Neuronal stem cell (in vitro differentiated cells): ENCODE measurements at regions not wholly inside any gene's neighbourhood (a gene's known extent, or its start where the extent isn't known, plus 50 kb on each side); places are given as distances from the start of the nearest gene placed in this dataset.

ENCODE experiments used
- DNase-seq: peaks from one replicate; pipeline ENCODE4 v3.0.0-alpha.2; 2013; ENCODE audit warnings: low spot score
- H2AFZ ChIP-seq: one replicate; pipeline ENCODE4 v1.6.1; 2013; ENCODE audit warnings: mild to moderate bottlenecking, low read length, inconsistent platforms
- H2AK5ac ChIP-seq: 2 replicates; pipeline ENCODE4 v1.6.1; 2013; ENCODE audit warnings: low read depth, mild to moderate bottlenecking, inconsistent platforms, low read length, moderate library complexity, mixed read lengths
- H2BK120ac ChIP-seq: 2 replicates; pipeline ENCODE4 v1.6.1; 2013; ENCODE audit warnings: low read depth, mild to moderate bottlenecking, inconsistent platforms, low read length, moderate library complexity, mixed read lengths
- H2BK12ac ChIP-seq: one replicate; pipeline ENCODE4 v1.6.1; 2013; ENCODE audit warnings: low read length, inconsistent platforms
- H2BK15ac ChIP-seq: 2 replicates; pipeline ENCODE4 v1.6.1; 2013; ENCODE audit warnings: mild to moderate bottlenecking, low read length, inconsistent platforms, mixed read lengths
- H2BK5ac ChIP-seq: one replicate; pipeline ENCODE4 v1.6.1; 2013; ENCODE audit warnings: inconsistent platforms, mild to moderate bottlenecking, low read length, moderate library complexity
- H3K14ac ChIP-seq: one replicate; pipeline ENCODE4 v1.6.1; 2013; ENCODE audit warnings: low read length, inconsistent platforms
- H3K18ac ChIP-seq: 2 replicates; pipeline ENCODE4 v1.6.1; 2013; ENCODE audit warnings: low read length, inconsistent platforms
- H3K23ac ChIP-seq: 2 replicates; pipeline ENCODE4 v1.6.1; 2013; ENCODE audit warnings: low read depth, mild to moderate bottlenecking, mixed read lengths, low read length, inconsistent platforms; ENCODE audit not compliant: poor library complexity
- H3K27ac ChIP-seq: replicated peaks from 3 replicates; pipeline ENCODE4 v1.5.1; 2013; ENCODE audit warnings: low read length, inconsistent platforms
- H3K27me3 ChIP-seq, 3 experiments: 2 replicates each; pipeline ENCODE4 v1.6.1; 2013; ENCODE audit warnings: low read length in 3 of 3, mild to moderate bottlenecking in 2 of 3, inconsistent platforms in 1 of 3, low read depth in 1 of 3, mixed read lengths in 1 of 3, moderate library complexity in 1 of 3; ENCODE audit not compliant: control insufficient read depth in 3 of 3, insufficient read depth in 3 of 3
- H3K36me3 ChIP-seq, 2 donors: replicated peaks in 1 of 2; 2 replicates each; pipeline ENCODE4 v1.6.1; 2013; ENCODE audit warnings: low read length in 2 of 2; ENCODE audit not compliant: control insufficient read depth in 2 of 2, insufficient read depth in 2 of 2
- H3K4ac ChIP-seq: 2 replicates; pipeline ENCODE4 v1.6.1; 2013; ENCODE audit warnings: inconsistent platforms, mild to moderate bottlenecking, low read length, moderate library complexity
- H3K4me1 ChIP-seq, 2 donors: 1 replicate in 1 of 2; 2 replicates in 1 of 2; pipeline ENCODE4 v1.6.1; 2013; ENCODE audit warnings: low read length in 2 of 2, low read depth in 1 of 2; ENCODE audit not compliant: control insufficient read depth in 2 of 2, insufficient read depth in 1 of 2
- H3K4me2 ChIP-seq: one replicate; pipeline ENCODE4 v1.6.1; 2013; ENCODE audit warnings: mild to moderate bottlenecking, low read length, inconsistent platforms; ENCODE audit not compliant: insufficient read depth, poor library complexity, severe bottlenecking
- H3K4me3 ChIP-seq, 2 donors: 2 replicates each; pipeline ENCODE4 v1.5.1; 2013; ENCODE audit warnings: low read length in 2 of 2, mild to moderate bottlenecking in 2 of 2, inconsistent platforms in 1 of 2, moderate library complexity in 1 of 2
- H3K79me1 ChIP-seq: one replicate; pipeline ENCODE4 v1.6.1; 2013; ENCODE audit warnings: low read depth, mild to moderate bottlenecking, inconsistent platforms, low read length, moderate library complexity
- H3K9ac ChIP-seq: one replicate; pipeline ENCODE4 v1.6.1; 2013; ENCODE audit warnings: mild to moderate bottlenecking, low read depth, low read length, inconsistent platforms; ENCODE audit not compliant: poor library complexity
- H3K9me3 ChIP-seq, 2 donors: replicated peaks in 1 of 2; 2 replicates each; pipeline versions ENCODE3 to v1.6.1; 2013; ENCODE audit warnings: low read length in 2 of 2, mild to moderate bottlenecking in 2 of 2, inconsistent platforms in 1 of 2, low read depth in 1 of 2, mixed read lengths in 1 of 2, moderate library complexity in 1 of 2; ENCODE audit not compliant: control insufficient read depth in 2 of 2, insufficient read depth in 1 of 2
- H4K8ac ChIP-seq: one replicate; pipeline ENCODE4 v1.6.1; 2013; ENCODE audit warnings: low read depth, mild to moderate bottlenecking, inconsistent platforms, low read length, moderate library complexity
- H4K91ac ChIP-seq: one replicate; pipeline ENCODE4 v1.6.1; 2013; ENCODE audit warnings: low read length, low read depth, mild to moderate bottlenecking, inconsistent platforms; ENCODE audit not compliant: poor library complexity
- WGBS, 2 donors: extraction: QIAGEN DNeasy Blood & Tissue Kit; methylation state at CpG; one replicate each; pipeline ENCODE4 v1.1.7; 2013; ENCODE audit warnings: missing lambda C conversion rate in 2 of 2, mixed read lengths in 1 of 2; ENCODE audit not compliant: insufficient read length in 2 of 2, insufficient replicate concordance in 1 of 2; ENCODE audit errors: extremely low coverage in 2 of 2; 5-methylcytosine and 5-hydroxymethylcytosine counted together

GRCh38 chr6:63371104-63371715 is 51.4 kb upstream of the LGSN start:
- H3K9ac ChIP-seq, result no peak overlapping the region
- no peak overlapping the region for H3K4ac ChIP-seq
- no peaks in the 10 kb centered on the region for H3K36me3 ChIP-seq
- H3K14ac ChIP-seq, result no peak overlapping the region
- H4K91ac ChIP-seq, result no peak overlapping the region
- peaks cover 0 to 2% of the 10 kb centered on the region in 2 donors for H3K4me1 ChIP-seq
- H2BK15ac ChIP-seq, result no peak overlapping the region
- no peak overlapping the region for H2BK5ac ChIP-seq
- H3K27ac ChIP-seq, result no peak overlapping the region
- H2BK12ac ChIP-seq, result no peak overlapping the region
- H3K79me1 ChIP-seq, result no peaks in the 10 kb centered on the region
- H2AFZ ChIP-seq, result no peak overlapping the region
- no peak overlapping the region for H3K18ac ChIP-seq
- no peak overlapping the region for H3K4me3 ChIP-seq
- H2BK120ac ChIP-seq, result no peak overlapping the region
- H3K23ac ChIP-seq, result no peak overlapping the region
- no peaks in the 10 kb centered on the region for H3K27me3 ChIP-seq
- H3K4me2 ChIP-seq, result no peak overlapping the region
- no peaks in the 10 kb centered on the region for H3K9me3 ChIP-seq
- no peak for DNase-seq
- H4K8ac ChIP-seq, result no peak overlapping the region
- no CpG with 5 or more reads among the region's 4 CpGs for WGBS, 2 donors
- H2AK5ac ChIP-seq, result no peak overlapping the region

GRCh38 chr6:63372951-63373533 is 53.3 kb upstream of the LGSN start:
- H3K23ac ChIP-seq, result no peak overlapping the region
- H4K8ac ChIP-seq, result no peak overlapping the region
- no peak overlapping the region for H2BK12ac ChIP-seq
- no peak overlapping the region for H3K4me3 ChIP-seq
- WGBS, 2 donors, result no CpG with 5 or more reads among the region's 3 CpGs
- no peak overlapping the region for H3K27ac ChIP-seq
- DNase-seq, result no peak
- no peak overlapping the region for H2BK5ac ChIP-seq
- H3K27me3 ChIP-seq, result no peaks in the 10 kb centered on the region
- no peaks in the 10 kb centered on the region for H3K36me3 ChIP-seq
- no peak overlapping the region for H3K4me2 ChIP-seq
- no peak overlapping the region for H3K4ac ChIP-seq
- no peak overlapping the region for H3K18ac ChIP-seq
- H3K14ac ChIP-seq, result no peak overlapping the region
- no peak overlapping the region for H2BK15ac ChIP-seq
- no peak overlapping the region for H2AFZ ChIP-seq
- no peaks in the 10 kb centered on the region for H3K9me3 ChIP-seq
- H3K9ac ChIP-seq, result no peak overlapping the region
- H4K91ac ChIP-seq, result no peak overlapping the region
- H2AK5ac ChIP-seq, result no peak overlapping the region
- H3K79me1 ChIP-seq, result no peaks in the 10 kb centered on the region
- no peak overlapping the region for H2BK120ac ChIP-seq
- peaks cover 0 to 2% of the 10 kb centered on the region in 2 donors for H3K4me1 ChIP-seq

GRCh38 chr6:63389191-63389844 is 69.5 kb upstream of the LGSN start:
- no peak for DNase-seq
- Histone ChIP-seq H3K27me3 (no peaks in the 10 kb centered on the region), H3K9me3 (no peaks in the 10 kb centered on the region), H3K79me1 (no peaks in the 10 kb centered on the region), H3K23ac (no peak overlapping the region), H3K27ac (no peak overlapping the region), H2AK5ac (no peak overlapping the region), H3K4me1 (no peaks in the 10 kb centered on the region), H3K4me3 (no peak overlapping the region), H3K18ac (no peak overlapping the region), H2BK15ac (no peak overlapping the region), H3K4ac (no peak overlapping the region), H3K36me3 (no peaks in the 10 kb centered on the region), H2AFZ (no peak overlapping the region), H3K4me2 (no peak overlapping the region), H2BK5ac (no peak overlapping the region), H4K8ac (no peak overlapping the region), H3K9ac (no peak overlapping the region), H3K14ac (no peak overlapping the region), H4K91ac (no peak overlapping the region), H2BK12ac (no peak overlapping the region), H2BK120ac (no peak overlapping the region)
- WGBS, 2 donors, result no CpG with 5 or more reads among the region's 2 CpGs

GRCh38 chr6:63391203-63391970 is 71.6 kb upstream of the LGSN start:
- Histone ChIP-seq H2BK12ac (no peak overlapping the region), H3K4ac (no peak overlapping the region), H3K4me1 (no peaks in the 10 kb centered on the region), H3K4me3 (no peak overlapping the region), H2BK5ac (no peak overlapping the region), H3K18ac (no peak overlapping the region), H4K91ac (no peak overlapping the region), H2AK5ac (no peak overlapping the region), H4K8ac (no peak overlapping the region), H3K23ac (no peak overlapping the region), H3K9me3 (no peaks in the 10 kb centered on the region), H2AFZ (no peak overlapping the region), H3K9ac (no peak overlapping the region), H2BK120ac (no peak overlapping the region), H3K36me3 (no peaks in the 10 kb centered on the region), H3K27me3 (no peaks in the 10 kb centered on the region), H3K79me1 (no peaks in the 10 kb centered on the region), H3K14ac (no peak overlapping the region), H3K4me2 (no peak overlapping the region), H3K27ac (no peak overlapping the region), H2BK15ac (no peak overlapping the region)
- DNase-seq, result no peak
- WGBS, 2 donors, result no CpG with 5 or more reads among the region's 3 CpGs
